NCI-H748 (cell line): ENCODE measurements at regions not wholly inside any gene's neighbourhood (a gene's known extent, or its start where the extent isn't known, plus 50 kb on each side); places are given as distances from the start of the nearest gene placed in this dataset.
"Not testable (repeated sequence)": the region's sequence is repeated elsewhere in the genome, so short reads cannot be mapped to it uniquely, and the experiment has no call there.

Experiments used
- DNase-seq: peaks from one replicate; lab custom pipeline; 2025; ENCODE audit not compliant: unreplicated experiment; lab: John Stamatoyannopoulos, UW

- DNase-seq = no peak
These were observed 239.5 kb upstream of the SFSWAP start for GRCh38 chr12:131471271-131471905.

GRCh38 chr12:131471946-131472732, 238.8 kb upstream of the SFSWAP start:
- DNase-seq = no peak

GRCh38 chr12:131473261-131473660, 237.6 kb upstream of the SFSWAP start:
- DNase-seq = no peak

- DNase-seq = no peak
These were observed 236.9 kb upstream of the SFSWAP start for GRCh38 chr12:131473741-131474709.

- not testable (repeated sequence) for DNase-seq
These were observed 235.9 kb upstream of the SFSWAP start for GRCh38 chr12:131475012-131475411.

- DNase-seq = no peak
These were observed 233.3 kb upstream of the SFSWAP start for GRCh38 chr12:131477613-131478012.

- no peak for DNase-seq
These were observed 232.4 kb upstream of the SFSWAP start for GRCh38 chr12:131478468-131478867.

GRCh38 chr12:131482199-131482598, 228.7 kb upstream of the SFSWAP start:
- no peak for DNase-seq

- no peak for DNase-seq
These were observed 228.2 kb upstream of the SFSWAP start for GRCh38 chr12:131482686-131483085.

- no peak for DNase-seq
These were observed 224.2 kb upstream of the SFSWAP start for GRCh38 chr12:131486451-131487230.

GRCh38 chr12:131487388-131488124, 223.3 kb upstream of the SFSWAP start:
- DNase-seq = no peak

- DNase-seq = no peak
These were observed 221.2 kb upstream of the SFSWAP start for GRCh38 chr12:131489718-131490117.

GRCh38 chr12:131491155-131491554, 219.7 kb upstream of the SFSWAP start:
- no peak for DNase-seq

- DNase-seq = no peak
These were observed 218.9 kb upstream of the SFSWAP start for GRCh38 chr12:131491916-131492490.

GRCh38 chr12:131493068-131493826, 217.6 kb upstream of the SFSWAP start:
- no peak for DNase-seq

GRCh38 chr12:131494216-131494615, 216.7 kb upstream of the SFSWAP start:
- DNase-seq = no peak

- DNase-seq = no peak
These were observed 216.0 kb upstream of the SFSWAP start for GRCh38 chr12:131494741-131495524.

GRCh38 chr12:131497966-131498365, 212.9 kb upstream of the SFSWAP start:
- DNase-seq = no peak
